Adrenal gland (tissue), 9 donors: ENCODE measurements at regions not wholly inside any gene's neighbourhood (a gene's known extent, or its start where the extent isn't known, plus 50 kb on each side); places are given as distances from the start of the nearest gene placed in this dataset.

Source experiments
- DNase-seq, 7 donors: peaks; one replicate each; pipeline ENCODE4 v3.0.0-alpha.2; 2019 to 2020
- H3K27ac ChIP-seq, 5 donors: fragments of 200-600 bp; sonication (generic) in 4 of 5; 1 replicate in 3 of 5; 2 replicates in 2 of 5; pipeline versions ENCODE4 v1.5.1 to v1.8.0; 2016 to 2020; ENCODE audit warnings: mild to moderate bottlenecking in 1 of 5
- H3K27me3 ChIP-seq: fragments of 200-600 bp; 2 replicates; pipeline ENCODE4 v1.8.0; 2021
- H3K36me3 ChIP-seq, 2 donors: fragments of 200-600 bp; replicated peaks in 1 of 2; 1 replicate in 1 of 2; 2 replicates in 1 of 2; pipeline versions ENCODE4 v1.5.1 to v1.8.0; 2018 to 2022
- H3K4me1 ChIP-seq, 2 donors: fragments of 200-600 bp; replicated peaks in 1 of 2; 1 replicate in 1 of 2; 2 replicates in 1 of 2; pipeline versions ENCODE4 v1.5.1 to v1.8.0; 2018 to 2021
- H3K4me3 ChIP-seq, 4 donors: fragments of 200-600 bp; sonication (generic) in 3 of 4; one replicate each; pipeline ENCODE4 v1.5.1; 2016 to 2018
- H3K9me3 ChIP-seq, 3 donors: fragments of 200-600 bp; sonication (generic) in 1 of 3; replicated peaks in 1 of 3; 1 replicate in 2 of 3; 2 replicates in 1 of 3; pipeline versions ENCODE4 v1.5.1 to v1.8.0; 2016 to 2021
- POLR2A ChIP-seq, 2 donors: fragments of 450-650 bp; IDR thresholded peaks; one replicate each; pipeline ENCODE4 v1.6.1; 2017; ENCODE audit warnings: antibody characterized with exemption in 2 of 2, mild to moderate bottlenecking in 2 of 2, moderate library complexity in 1 of 2
- WGBS, 4 donors: extraction: QIAGEN DNeasy Blood & Tissue Kit in 2 of 4; methylation state at CpG; one replicate each; pipeline versions ENCODE4 v1.1.5 to v1.1.7; 2013 to 2017; 5-methylcytosine and 5-hydroxymethylcytosine counted together
- intact Hi-C, 2 donors: fragments of 100-400 bp; cut with DNase I; formaldehyde crosslinking; loops; one replicate each; pipeline versions ENCODE4 v1.14.1 to v1.15.0; 2022 to 2023
- TF ChIP-seq, protein P1 (sequence below), 6 experiments: fragments of 450-650 bp in 4 of 6; fragments of 200-600 bp in 2 of 6; sonication (generic) in 1 of 6; IDR thresholded peaks; 1 replicate in 5 of 6; 2 replicates in 1 of 6; pipeline versions ENCODE4 v1.5.1 to v1.8.0; 2016 to 2021; ENCODE audit warnings: antibody characterized with exemption in 6 of 6, mild to moderate bottlenecking in 2 of 6, moderate library complexity in 1 of 6
- donor health status: healthy with polysubstance abuse.
- donor health status: Bipolar disorder and iron deficiency.
- donor health status: DM: yes; HTN: yes; CAD: no.
- donor health status: DM: no; HTN: no; CAD: no.
- donor health status: DM: no; HTN: no; CAD: no.

DNA sequence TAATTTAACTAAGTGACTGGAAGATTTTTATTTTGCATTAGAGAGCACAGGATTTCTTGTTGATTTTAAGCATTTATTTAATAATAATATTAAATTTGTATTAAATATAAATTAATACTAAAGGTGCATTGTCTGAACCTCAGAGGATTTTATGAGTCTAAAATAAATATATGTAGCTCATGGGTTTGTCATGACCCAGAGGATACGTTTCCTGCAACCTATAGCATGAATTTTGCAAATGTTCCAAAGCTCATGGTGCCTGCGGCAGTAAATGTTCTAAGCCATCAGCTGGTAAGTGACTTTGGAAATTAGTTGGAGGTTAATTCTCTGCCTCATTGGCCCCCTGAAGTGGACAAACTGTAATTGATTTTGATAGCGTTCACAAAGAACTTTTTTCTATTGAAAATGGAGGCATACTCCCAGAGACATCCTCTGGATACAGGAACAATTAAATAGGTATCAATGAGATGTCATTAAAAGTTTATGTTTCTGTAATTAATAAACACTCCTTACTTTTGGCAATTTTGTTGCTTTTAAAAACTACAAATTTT is 397.4 kb downstream of the ANKRD7 start:
- no peak overlapping the region for H3K27ac ChIP-seq
- H3K4me1 ChIP-seq = no peaks in the 10 kb centered on the region
- intact Hi-C loops = no loop called here
- no peaks in the 10 kb centered on the region for H3K36me3 ChIP-seq
- DNase-seq = no peak
- no peaks in the 10 kb centered on the region for H3K27me3 ChIP-seq
- no peak overlapping the region for H3K4me3 ChIP-seq
- 62 to 79% (median 71%) methylated on average over 3 of the region's 3 CpGs for WGBS, 4 donors
- H3K9me3 ChIP-seq = no peaks in the 10 kb centered on the region
- TF ChIP-seq, protein P1, sequence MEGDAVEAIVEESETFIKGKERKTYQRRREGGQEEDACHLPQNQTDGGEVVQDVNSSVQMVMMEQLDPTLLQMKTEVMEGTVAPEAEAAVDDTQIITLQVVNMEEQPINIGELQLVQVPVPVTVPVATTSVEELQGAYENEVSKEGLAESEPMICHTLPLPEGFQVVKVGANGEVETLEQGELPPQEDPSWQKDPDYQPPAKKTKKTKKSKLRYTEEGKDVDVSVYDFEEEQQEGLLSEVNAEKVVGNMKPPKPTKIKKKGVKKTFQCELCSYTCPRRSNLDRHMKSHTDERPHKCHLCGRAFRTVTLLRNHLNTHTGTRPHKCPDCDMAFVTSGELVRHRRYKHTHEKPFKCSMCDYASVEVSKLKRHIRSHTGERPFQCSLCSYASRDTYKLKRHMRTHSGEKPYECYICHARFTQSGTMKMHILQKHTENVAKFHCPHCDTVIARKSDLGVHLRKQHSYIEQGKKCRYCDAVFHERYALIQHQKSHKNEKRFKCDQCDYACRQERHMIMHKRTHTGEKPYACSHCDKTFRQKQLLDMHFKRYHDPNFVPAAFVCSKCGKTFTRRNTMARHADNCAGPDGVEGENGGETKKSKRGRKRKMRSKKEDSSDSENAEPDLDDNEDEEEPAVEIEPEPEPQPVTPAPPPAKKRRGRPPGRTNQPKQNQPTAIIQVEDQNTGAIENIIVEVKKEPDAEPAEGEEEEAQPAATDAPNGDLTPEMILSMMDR (IDR thresholded peaks at IDR 0.05) = no peak
- TF ChIP-seq POLR2A (IDR thresholded peaks at IDR 0.05) = no peak

DNA sequence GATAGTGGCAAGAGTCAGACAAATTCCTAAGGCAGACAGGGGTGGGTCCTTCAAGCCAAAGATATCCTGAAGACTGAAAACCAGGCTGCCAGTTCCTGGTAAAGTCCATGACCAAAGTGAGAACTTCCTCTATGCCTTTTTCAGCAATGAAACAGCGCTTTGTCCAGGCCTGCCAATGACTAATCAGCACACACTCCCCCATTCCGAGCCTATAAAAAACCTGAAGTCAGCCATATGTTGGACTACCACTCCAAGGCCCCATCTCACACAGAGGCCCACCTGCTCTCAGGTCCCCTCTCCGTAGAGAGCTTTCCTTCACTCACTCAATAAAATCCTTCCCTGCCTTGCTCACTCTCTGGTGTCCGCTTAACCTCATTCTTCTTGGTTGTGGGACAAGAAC is 402.2 kb downstream of the ANKRD7 start:
- intact Hi-C loops = no loop called here
- 67 to 94% (median 88%) methylated on average over 4 of the region's 4 CpGs for WGBS, 4 donors
- DNase-seq = no peak

DNA sequence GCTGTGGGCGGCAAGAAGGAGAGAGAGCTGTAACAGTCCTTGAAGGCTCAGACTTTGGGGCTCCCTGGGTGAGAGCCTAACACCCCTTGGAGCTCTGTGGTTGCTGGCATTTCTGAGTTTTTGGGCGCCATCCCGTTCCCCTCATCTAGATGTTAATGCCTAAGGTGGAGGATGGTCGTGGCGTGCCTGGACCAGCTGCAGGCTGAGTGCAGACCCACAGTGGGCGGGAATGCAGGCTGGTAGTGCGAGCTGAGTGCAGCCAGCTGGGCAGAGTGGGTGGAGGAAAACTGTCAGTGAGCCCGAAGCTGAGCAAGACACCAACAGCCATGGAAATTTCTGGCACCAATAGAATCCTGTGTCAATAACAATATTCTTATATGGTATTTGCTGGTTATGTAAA is 403.0 kb downstream of the ANKRD7 start:
- no peaks in the 10 kb centered on the region for H3K4me1 ChIP-seq
- no peaks in the 10 kb centered on the region for H3K36me3 ChIP-seq
- no peak overlapping the region for H3K4me3 ChIP-seq
- 84 to 90% (median 86%) methylated on average over 7 to 8 of the region's 8 CpGs for WGBS, 4 donors
- DNase-seq = no peak
- no peak for TF ChIP-seq POLR2A (IDR thresholded peaks at IDR 0.05)
- TF ChIP-seq, protein P1 (IDR thresholded peaks at IDR 0.05) = no peak
- no peaks in the 10 kb centered on the region for H3K9me3 ChIP-seq
- H3K27ac ChIP-seq = no peak overlapping the region
- no peaks in the 10 kb centered on the region for H3K27me3 ChIP-seq
- intact Hi-C loops = no loop called here

More for the DNA sequence above, 402.2 kb downstream of the ANKRD7 start:
- Histone ChIP-seq H3K27ac (no peak overlapping the region), H3K4me3 (no peak overlapping the region), H3K9me3 (no peaks in the 10 kb centered on the region), H3K4me1 (no peaks in the 10 kb centered on the region), H3K36me3 (no peaks in the 10 kb centered on the region), H3K27me3 (no peaks in the 10 kb centered on the region)
- no peak for TF ChIP-seq POLR2A (IDR thresholded peaks at IDR 0.05)
- TF ChIP-seq, protein P1 (IDR thresholded peaks at IDR 0.05) = no peak

DNA sequence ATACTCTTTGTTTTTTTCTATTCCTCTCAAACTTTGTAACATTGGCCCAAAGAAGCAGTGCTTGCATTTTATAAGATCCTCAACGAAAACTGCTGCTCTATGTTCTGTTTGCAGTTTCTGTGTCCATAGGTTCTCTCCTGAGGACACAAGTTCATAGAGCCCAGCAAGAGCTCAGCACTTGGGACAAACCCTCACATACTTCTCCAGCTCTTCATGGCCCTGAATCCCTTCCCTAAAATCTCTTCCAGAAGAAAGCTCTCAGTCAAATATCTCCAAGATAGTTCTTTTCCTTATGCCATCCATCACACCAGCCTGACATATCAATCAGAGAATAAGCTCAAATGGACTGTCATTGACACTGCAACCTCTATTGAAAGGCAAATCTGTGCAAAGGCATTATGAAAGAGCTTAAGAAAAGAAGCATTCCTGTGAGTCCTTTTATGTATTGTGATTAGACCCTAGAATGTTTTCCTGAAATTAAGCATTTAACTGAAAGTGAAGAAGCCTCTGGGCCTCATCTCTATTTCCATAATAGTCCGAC is 405.5 kb downstream of the ANKRD7 start:
- intact Hi-C loops = no loop called here
- TF ChIP-seq, protein P1 (IDR thresholded peaks at IDR 0.05) = no peak
- no peak for TF ChIP-seq POLR2A (IDR thresholded peaks at IDR 0.05)
- 24 to 34% (median 28%) methylated on average over 2 of the region's 2 CpGs for WGBS, 4 donors

More for the DNA sequence above, 405.5 kb downstream of the ANKRD7 start:
- no peak for DNase-seq
- Histone ChIP-seq H3K4me1 (no peaks in the 10 kb centered on the region), H3K4me3 (no peak overlapping the region), H3K36me3 (no peaks in the 10 kb centered on the region), H3K27me3 (no peaks in the 10 kb centered on the region), H3K27ac (no peak overlapping the region), H3K9me3 (no peaks in the 10 kb centered on the region)
